SU-DHL-6 (cell line): ENCODE measurements at regions not wholly inside any gene's neighbourhood (a gene's known extent, or its start where the extent isn't known, plus 50 kb on each side); places are given as distances from the start of the nearest gene placed in this dataset.
"Not testable (repeated sequence)": the region's sequence is repeated elsewhere in the genome, so short reads cannot be mapped to it uniquely, and the experiment has no call there.

ENCODE experiments used
- EZH2phosphoT487 ChIP-seq: fragments of 200-600 bp; sonication (generic), shearing (Covaris generic); conservative IDR thresholded peaks from 2 replicates; pipeline ENCODE4 v1.6.1; 2018; ENCODE audit warnings: mild to moderate bottlenecking, antibody characterized with exemption, low read length, moderate library complexity, mixed read lengths
- TF ChIP-seq, protein P1 (sequence below): fragments of 200-600 bp; sonication (generic); IDR thresholded peaks from one replicate; pipeline ENCODE4 v1.5.1; 2017; ENCODE audit warnings: antibody characterized with exemption, mild to moderate bottlenecking, low read length, moderate library complexity; ENCODE audit not compliant: insufficient read depth, poor library complexity, severe bottlenecking

- TF ChIP-seq, protein P1, sequence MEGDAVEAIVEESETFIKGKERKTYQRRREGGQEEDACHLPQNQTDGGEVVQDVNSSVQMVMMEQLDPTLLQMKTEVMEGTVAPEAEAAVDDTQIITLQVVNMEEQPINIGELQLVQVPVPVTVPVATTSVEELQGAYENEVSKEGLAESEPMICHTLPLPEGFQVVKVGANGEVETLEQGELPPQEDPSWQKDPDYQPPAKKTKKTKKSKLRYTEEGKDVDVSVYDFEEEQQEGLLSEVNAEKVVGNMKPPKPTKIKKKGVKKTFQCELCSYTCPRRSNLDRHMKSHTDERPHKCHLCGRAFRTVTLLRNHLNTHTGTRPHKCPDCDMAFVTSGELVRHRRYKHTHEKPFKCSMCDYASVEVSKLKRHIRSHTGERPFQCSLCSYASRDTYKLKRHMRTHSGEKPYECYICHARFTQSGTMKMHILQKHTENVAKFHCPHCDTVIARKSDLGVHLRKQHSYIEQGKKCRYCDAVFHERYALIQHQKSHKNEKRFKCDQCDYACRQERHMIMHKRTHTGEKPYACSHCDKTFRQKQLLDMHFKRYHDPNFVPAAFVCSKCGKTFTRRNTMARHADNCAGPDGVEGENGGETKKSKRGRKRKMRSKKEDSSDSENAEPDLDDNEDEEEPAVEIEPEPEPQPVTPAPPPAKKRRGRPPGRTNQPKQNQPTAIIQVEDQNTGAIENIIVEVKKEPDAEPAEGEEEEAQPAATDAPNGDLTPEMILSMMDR = not testable (repeated sequence)
- not testable (repeated sequence) for TF ChIP-seq EZH2phosphoT487
Measured at GRCh38 chr14:30409508-30410015, 149.4 kb upstream of the G2E3 start.
